AG09319 (cell line): ENCODE measurements at regions not wholly inside any gene's neighbourhood (a gene's known extent, or its start where the extent isn't known, plus 50 kb on each side); places are given as distances from the start of the nearest gene placed in this dataset.
"Not testable (repeated sequence)": the region's sequence is repeated elsewhere in the genome, so short reads cannot be mapped to it uniquely, and the experiment has no call there.

ENCODE experiments used
- DNase-seq: peaks from one replicate; pipeline ENCODE4 v3.0.0-alpha.2; 2010; ENCODE audit warnings: low read depth; ENCODE audit errors: extremely low read depth
- CTCF ChIP-seq: IDR thresholded peaks from 2 replicates; pipeline ENCODE4 v1.5.1; 2011; ENCODE audit warnings: low read depth, mild to moderate bottlenecking, inconsistent platforms, low read length, moderate library complexity

DNA sequence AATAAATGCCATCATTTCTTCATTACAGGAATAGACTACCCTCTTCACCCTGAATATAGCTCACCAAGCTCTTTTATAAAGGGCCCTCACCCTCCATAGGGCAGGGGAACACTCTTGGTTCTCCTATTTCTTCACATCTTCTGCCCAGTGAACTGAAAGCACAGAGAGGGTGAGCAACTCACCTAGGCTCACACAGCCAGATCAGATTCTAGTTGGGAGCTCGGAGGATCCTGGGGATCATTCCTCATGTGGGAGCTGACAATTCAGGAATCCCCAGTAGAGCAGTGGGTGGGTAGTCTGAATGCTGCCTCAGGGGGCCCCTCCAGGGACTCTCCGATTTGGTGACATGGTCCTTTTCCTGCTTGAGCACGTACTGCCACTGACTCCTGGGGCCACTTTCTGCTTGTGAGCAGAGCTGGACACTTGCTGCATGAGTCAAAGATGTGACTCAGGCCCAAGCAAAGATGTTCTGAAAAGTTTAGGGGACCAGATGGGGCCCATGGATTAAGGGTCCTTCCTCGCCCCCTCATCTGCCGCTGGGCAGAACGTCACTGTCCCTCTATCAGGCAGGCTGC, 63.7 kb upstream of the WNT4 start:
- DNase-seq, result no peak
- no peak for TF ChIP-seq CTCF

DNA sequence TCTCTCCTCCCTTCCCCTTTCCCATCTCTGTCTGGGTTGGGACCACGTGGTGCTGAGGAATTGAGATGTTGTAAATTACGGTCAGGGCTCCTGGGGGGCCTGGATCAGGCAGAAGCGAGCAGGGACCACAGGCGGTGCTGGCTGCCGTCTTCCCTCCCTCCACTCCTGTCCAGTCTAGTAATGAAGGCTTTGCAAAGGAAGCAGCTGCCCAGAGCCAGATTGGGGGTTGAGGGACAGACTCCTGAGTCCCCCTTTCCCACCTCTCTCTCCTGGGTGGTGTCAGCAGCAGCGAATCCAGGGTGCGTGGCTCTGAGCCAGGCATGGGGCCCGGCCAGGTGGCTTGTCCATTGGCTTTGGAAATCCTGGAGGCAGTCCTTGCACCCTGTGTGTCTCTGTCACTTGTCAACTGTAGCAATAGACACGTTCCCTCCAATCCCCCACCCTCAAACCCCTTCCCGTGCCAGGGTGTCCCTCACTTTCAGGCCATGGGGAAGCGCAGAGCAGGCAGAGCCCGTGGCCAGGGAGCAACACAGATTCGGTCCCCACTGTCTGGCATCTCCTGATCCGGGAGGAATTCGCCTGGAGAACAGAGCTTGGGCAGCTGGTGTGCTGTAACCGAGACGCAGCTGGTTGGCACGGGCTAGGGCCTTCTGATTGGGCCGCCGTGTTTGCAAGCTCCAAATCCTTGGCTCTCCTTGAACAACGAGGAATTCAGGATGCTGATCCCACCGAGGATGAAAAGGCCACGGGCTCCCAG, 64.8 kb upstream of the WNT4 start:
- no peak for TF ChIP-seq CTCF
- no peak for DNase-seq

- TF ChIP-seq CTCF, result peak; percentile 6
- DNase-seq, result no peak
Observed at GRCh38 chr1:22208268-22208972, 65.5 kb upstream of the WNT4 start.

DNA sequence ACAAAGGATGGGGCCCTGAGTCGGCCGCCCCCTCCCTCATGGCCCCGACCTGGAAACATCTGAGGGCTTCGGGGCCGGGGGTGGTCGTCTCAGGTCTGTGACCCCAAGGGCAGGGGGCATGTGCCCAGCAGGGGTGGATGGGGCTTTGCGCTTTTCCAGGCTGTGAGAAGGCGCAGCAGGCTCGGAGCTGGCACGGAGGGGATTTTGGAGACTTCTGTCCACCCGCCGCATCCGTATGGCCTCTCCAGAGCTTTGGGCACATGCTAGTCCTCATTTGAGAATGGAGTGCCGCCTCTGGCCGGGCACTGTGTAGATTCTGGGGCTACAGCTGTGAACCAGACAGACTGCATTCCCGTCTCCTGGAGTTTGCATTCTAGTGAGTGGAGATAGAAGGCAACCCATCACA, 66.1 kb upstream of the WNT4 start:
- DNase-seq, result no peak
- no peak for TF ChIP-seq CTCF

DNA sequence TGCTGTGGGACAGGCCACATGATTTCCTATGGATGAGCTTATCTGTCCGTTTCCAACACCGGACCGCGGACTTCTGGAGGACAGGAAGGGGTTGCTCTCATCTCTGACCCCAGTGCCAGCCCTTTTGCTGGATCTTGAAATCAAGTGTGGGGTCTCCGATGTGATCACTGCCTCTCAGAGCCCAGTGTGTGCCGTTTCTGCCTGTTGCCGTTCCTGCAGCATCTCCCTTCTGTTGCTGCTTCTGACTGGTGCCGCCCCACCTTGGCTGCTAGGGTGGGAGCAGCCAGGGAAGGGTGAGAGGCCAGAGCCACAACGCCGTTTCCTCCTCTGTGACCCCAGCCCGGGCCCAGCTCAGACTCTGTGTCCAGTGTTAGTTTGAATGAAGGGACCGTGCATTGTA, 67.3 kb upstream of the WNT4 start:
- DNase-seq, result no peak
- TF ChIP-seq CTCF, result no peak

- DNase-seq, result no peak
- TF ChIP-seq CTCF, result no peak
Observed at GRCh38 chr1:22210636-22211035, 67.7 kb upstream of the WNT4 start.

GRCh38 chr1:22211459-22211858, 68.6 kb upstream of the WNT4 start:
- not testable (repeated sequence) for DNase-seq
